Activated T-cell treated with anti-CD3 and anti-CD28 coated beads, Interleukin-2, amount 50 U/mL, for 1 hour (primary cell): ENCODE measurements at regions not wholly inside any gene's neighbourhood (a gene's known extent, or its start where the extent isn't known, plus 50 kb on each side); places are given as distances from the start of the nearest gene placed in this dataset.

Source experiments
- DNase-seq: peaks from one replicate; pipeline ENCODE4 v3.0.0-alpha.2; 2020

GRCh38 chr6:9435281-9435680 lies 979.6 kb downstream of the TFAP2A start:
- no peak for DNase-seq

GRCh38 chr6:9431945-9432344 lies 982.9 kb downstream of the TFAP2A start:
- no peak for DNase-seq

- no peak for DNase-seq
Measured at GRCh38 chr6:9428421-9429172, 986.3 kb downstream of the TFAP2A start.

DNA sequence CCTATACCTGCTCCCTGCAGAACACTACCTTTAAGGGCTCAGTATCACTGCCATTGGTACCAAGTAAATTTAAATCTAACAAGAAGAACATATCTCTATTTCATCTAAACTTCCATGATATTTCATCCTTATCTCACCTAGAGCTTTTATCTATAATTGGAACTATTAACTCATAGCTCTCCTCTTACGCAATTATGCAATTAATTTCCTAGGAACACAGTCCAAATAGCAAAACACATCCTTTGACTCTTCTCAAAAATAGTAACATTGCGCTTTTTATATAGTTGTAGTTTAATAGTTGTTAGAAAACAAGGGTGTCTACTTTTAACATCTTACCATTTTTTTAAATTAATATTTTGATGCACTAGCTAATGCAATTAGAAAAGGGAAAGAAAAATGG lies 986.8 kb upstream of the SLC35B3 start:
- DNase-seq: no peak

DNA sequence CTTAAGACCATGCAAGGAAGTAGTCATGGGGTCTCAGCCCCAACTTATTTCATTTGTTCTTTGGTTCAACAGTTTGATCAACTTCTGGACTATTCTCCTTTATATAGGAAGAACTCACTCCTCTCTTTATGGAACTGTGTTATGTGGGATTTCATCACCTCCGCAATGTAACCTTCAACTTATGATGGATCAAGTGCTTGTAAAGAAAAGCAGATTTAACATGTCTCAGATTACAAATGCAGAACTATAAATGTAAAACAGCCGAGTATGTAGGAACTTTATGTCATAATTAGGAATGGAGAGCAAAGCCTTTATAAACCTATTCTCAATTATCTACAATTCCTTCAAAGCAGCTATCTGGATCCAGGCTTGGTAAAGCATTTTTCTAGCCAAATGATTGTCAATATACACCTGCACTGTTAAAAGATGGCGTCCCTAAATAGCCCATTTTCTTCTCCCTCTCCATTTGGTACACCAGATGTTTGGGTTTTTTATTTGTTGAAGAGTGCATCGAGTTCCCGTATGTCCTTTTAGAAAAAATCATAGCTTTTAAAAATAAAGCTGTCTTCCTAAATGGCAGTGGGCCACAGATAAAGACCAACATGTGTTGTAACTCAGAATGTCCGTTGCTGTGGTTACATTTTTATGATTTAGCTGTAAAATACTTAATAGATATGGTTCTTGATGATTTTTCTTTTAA lies 985.1 kb upstream of the SLC35B3 start:
- DNase-seq: no peak

GRCh38 chr6:9417400-9417799 lies 982.1 kb upstream of the SLC35B3 start:
- DNase-seq: no peak

DNA sequence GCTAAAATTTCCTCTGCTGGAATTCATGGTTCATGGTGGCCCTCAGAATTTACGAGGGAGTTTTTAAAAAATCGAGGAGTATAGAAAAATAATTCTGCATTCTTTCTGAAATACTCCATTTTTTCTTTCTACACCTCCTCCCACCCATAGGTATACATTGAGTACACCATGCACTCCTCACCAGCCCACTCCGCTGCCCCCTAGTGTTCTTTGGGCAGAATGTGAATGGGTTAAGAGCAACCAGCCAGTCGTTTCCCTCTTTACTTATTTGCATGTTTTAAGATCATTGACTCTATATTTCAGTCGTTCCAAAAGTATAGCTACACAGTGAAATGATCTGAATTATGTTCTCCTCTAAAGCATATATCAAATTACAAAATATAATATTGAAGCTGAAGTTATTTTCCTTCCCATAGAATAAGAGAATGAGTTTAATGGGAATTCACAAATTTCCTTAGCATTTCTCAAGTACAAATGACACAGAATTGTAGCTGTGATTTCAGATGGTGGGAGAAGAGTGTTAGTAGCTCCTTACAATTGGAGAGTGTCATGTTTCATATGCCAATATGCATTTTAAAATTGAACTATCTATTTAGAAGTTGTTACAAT lies 977.7 kb upstream of the SLC35B3 start:
- no peak for DNase-seq

DNA sequence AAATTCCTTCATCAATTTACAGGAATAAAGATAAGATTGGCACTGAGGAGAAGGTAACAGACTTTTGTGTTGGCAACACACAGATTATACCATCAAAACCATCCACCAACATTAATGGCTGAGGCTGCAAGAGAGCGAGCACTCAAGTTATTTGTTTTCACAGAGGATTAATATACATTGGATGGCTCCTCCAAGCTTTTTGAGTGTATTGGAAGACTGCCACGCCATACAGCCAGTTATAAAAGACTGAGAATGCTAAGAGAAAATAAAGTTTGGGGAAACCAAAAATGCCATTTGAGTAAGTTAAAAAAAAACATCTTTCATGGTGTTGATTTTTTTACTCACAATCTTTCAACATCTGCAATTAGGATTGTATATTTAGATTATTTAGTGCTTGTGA lies 973.8 kb upstream of the SLC35B3 start:
- no peak for DNase-seq

GRCh38 chr6:9408402-9409117 lies 973.2 kb upstream of the SLC35B3 start:
- DNase-seq: no peak

DNA sequence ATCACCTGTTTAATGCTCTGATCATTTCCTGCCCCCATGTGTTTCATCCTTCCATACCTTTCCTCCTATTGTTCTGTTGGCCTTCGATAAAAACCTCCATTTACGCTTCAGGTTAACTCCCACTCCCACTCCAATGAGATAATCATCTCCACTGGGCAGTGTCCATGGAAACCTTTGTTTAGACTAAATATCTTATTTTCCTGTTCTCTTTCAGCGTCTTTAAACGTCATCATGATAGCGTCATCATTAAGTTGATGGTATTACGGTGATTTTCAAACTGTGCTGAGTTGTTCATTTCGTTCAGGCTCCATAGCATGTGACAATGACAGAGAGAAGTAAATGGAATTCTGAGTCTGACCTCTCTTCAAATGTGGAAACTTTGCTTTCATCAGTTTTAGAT lies 970.5 kb upstream of the SLC35B3 start:
- DNase-seq: no peak

DNA sequence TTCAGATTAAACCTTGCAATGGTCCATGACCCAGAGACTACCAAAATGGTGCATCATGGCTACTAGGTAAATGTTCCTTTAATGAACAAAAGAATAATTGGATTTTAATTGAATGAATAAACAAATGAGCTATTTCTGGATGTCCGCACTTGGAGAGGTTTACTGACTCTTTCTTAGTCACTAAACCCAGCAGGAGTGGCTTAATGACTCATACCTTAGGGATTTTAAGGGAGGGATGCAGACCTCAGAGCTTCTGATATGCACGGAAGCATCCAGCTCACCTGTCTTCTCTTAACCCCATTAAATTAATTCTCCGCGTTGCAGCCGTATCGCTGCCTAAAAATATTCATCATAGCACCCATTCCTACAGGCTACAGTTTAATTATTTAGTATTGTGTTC lies 970.0 kb upstream of the SLC35B3 start:
- DNase-seq: no peak

DNA sequence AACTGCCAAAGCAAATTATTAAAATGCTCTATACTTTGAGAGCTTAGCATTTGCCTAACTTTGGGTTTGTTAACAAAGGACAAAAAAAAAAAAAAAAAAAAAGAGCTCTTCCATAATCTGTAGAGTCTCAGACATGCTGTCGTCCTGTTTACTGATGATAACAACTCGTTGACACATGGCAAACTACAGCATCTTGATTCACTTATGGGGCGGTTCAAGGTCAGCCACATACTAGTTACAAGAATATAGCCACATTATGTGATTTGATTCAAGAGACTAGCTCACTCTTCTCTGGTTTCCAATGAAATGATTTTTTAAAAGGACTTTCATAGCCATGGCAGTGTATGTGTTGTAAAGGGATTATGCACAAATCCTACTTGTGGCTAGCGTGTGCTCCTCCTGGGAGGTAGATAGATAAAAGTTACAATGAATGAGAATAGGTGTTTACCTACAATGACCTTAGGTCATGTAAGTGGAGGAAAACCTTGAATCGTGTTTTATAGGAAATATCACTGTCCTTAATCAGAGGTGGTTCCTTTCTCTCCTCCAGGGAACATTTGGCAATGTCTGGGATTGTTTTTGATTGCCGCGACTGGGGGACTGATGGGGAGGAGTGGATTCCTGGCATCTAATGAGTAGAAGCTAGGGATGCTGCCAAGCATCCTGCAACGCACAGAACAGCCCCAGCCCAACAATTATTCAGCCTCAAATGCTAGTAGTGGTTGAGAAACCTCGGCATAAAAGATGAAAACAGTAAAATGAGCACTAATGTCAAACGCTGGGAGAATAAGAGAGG lies 969.2 kb upstream of the SLC35B3 start:
- DNase-seq: no peak

GRCh38 chr6:9403736-9404135 lies 968.4 kb upstream of the SLC35B3 start:
- DNase-seq: no peak

DNA sequence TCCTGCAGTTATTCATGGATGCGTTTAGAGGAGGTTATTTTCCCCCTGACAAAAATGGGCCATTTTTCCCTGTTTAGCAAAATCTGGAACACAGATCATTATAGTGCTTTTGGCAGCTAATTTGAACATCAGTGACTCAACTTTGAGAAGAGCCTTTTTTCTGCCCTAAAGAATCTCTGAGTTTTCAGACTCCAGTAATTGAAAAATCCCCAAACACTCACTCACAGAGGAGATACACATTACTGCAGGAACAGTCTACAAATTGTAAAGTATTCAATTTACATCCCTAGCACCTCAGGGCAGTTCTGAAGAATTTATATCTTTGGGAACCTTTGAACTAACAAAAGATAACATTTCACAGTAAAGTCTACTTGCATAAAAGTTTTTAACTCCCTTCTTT lies 966.6 kb upstream of the SLC35B3 start:
- DNase-seq: no peak

DNA sequence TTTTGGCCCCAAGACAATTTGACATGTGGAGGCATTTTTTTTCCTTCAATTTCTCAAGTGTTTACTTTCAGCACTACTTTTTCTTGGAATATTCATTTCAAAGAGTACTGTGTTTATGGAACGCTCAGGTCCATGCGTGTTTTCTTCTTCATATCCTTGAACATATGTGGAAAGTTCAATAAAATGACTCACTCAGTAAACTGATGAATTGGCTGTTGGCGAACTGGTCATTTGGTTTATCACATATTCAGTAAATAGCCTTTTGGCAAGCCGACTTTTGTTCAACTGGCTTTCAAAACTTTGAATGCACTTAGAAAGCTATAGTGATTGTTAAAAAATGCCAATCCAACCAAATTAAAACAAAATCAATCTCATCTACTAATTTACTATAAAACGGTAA lies 964.6 kb upstream of the SLC35B3 start:
- no peak for DNase-seq

GRCh38 chr6:9398767-9399373 lies 963.5 kb upstream of the SLC35B3 start:
- no peak for DNase-seq

- no peak for DNase-seq
Measured at GRCh38 chr6:9398071-9398766, 962.9 kb upstream of the SLC35B3 start.

DNA sequence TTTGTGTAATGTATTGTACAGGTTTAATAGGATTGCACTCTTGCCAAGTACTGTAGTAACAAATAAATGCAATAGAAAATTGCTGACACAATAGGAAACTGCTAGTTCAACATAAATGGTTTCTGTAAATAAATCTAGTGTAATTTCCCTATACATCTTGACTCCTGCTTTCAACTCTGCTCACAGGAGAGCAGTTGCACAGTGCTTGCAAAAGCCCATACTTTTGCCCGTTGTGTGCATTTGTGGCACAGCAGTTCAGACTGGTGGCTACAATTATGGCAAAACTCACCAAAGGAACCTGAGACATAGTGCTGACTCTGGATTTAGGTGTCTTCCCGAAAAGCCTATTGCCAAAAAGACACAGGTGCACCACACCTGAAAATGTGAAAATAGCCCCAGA lies 953.3 kb upstream of the SLC35B3 start:
- no peak for DNase-seq

DNA sequence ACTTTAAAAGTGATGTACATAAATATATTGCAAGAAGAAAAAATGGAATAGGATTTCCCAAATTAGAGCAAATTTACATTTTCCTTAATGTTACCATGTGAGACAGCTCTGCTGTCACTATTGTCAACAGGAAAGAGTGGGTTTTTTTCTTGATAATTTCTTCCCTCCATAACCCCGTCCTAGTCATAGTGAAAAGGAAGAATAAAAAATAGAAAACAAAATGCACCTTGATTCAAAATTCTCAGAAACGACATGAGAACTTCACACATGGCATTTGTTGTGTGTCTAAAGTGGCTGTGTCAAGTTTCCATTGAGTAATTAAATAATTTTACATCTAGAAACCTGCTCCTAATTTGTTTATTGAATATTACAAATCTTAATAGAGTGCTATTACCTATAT lies 945.2 kb upstream of the SLC35B3 start:
- DNase-seq: no peak

DNA sequence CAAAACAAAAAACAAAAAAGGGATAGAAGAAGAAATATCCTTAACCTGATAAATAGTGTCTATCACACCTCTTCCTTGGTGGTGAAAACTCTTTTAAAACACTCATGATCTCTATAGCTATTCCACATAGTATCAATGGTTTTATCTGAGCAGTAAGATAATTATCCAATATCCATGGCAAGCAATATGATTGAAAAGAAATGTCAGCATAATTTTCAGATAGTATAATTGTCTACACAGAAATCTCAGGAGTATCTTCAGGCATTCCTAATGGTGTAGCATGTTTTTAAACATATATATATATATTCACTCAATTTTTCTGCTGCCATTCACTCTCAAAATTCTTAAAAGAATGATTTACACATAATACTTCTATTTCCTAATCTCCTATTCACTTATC lies 938.0 kb upstream of the SLC35B3 start:
- DNase-seq: no peak

DNA sequence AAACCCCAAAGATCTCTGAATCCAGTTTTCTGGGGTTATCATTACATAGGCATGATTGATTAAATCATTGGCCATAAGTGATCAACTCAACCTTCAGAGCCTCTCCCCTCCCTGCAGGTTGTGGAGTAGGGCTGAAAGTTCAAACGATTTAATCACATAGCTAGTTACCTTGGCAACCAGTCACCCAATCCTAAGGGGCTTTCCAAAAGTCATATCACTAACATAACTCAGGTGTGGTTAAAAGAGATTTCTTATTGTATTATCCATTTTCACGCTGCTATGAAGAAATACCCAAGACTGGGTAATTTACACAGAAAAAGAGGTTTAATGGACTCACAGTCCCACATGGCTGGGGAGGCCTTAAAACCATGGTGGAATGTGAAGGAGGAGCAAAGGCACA lies 935.1 kb upstream of the SLC35B3 start:
- DNase-seq: no peak

- DNase-seq: no peak
Measured at GRCh38 chr6:9365378-9365777, 930.0 kb upstream of the SLC35B3 start.
